HG02759 (cell line): ENCODE measurements at regions not wholly inside any gene's neighbourhood (a gene's known extent, or its start where the extent isn't known, plus 50 kb on each side); places are given as distances from the start of the nearest gene placed in this dataset.

ENCODE experiments used
- ATAC-seq: cut with Tn5 transposase; IDR thresholded peaks from one replicate; pipeline ENCODE4 v1.9.1; 2021; ENCODE audit warnings: mild to moderate bottlenecking, moderate library complexity; ENCODE audit not compliant: unreplicated experiment

DNA sequence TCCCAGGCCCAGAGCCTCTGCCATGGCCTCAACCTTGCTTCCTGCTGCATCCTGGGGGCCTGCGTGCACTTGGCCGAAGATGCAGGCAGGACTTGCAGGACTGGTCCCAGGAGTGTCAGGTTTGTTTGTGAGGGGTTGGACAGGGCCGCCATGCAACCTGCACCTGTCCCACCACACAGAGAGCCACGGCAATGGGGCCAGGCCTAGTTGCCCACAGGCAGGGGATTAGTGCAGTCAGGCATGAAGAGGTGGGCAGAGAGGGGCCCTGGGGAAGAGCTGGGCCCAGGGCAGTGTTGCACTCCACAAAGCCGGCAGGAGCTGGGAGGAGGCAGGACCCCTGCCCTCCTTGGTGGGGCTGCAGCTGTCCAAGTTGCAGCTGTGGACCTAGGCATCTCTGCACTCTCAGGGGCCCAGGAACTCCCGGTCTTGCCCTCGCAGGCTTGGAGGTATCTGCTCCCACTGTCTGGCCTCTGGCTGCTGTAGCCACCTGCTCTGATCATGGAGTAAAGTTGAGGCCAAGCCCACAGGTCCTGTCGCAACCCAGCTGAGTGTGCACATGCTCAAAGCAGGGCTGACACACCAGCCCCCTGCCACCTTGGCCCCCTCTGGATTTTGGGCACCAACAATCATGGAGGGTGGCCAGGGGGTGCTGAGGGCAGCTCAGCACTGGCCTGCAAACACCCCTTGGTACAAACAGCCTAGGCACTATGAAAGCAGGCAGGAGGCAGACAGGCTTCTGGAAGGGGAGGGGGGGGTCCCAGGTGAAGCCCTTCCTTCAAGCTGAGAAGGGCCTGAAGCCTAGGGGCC, 190.4 kb upstream of the PCDH10 start:
- no peak for ATAC-seq

DNA sequence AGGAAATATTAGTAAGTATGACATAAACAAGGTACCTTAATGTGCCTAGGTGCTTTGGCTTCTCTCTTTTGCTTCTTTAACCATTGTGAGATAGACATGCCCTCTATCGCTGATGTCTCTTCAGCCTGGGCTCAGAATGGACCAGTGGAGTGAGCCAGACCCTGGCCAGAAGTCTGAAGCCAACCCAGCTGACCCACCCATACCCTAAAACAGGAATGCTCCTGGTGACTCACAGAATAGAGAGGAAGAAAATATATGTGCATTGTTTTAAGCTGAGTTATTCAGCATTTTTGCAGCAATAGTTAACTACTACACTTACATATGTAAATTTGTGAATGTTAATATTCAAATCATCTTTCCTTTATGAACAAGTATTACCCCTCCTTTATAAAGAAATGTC, 167.5 kb upstream of the PCDH10 start:
- ATAC-seq: no peak

DNA sequence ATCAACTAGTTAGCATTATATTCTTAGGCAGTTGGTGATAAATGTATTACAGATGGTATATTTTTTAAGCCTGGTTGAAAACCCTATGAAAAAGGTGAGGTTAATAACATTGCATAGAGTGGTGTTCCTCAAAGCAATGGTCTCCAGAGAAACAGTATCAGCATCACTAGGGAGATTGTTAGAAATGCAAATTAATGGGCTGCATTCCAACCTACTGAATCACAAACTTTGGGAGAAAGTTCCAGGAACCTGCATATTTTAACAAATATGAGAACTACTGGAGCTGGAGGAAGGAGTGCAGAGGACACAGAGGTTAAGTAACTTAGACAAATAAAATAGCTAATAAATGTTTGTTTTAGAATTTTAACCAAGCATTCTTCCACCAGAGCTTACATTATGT, 166.9 kb upstream of the PCDH10 start:
- no peak for ATAC-seq

GRCh38 chr4:132991111-132991510, 158.0 kb upstream of the PCDH10 start:
- ATAC-seq: no peak

DNA sequence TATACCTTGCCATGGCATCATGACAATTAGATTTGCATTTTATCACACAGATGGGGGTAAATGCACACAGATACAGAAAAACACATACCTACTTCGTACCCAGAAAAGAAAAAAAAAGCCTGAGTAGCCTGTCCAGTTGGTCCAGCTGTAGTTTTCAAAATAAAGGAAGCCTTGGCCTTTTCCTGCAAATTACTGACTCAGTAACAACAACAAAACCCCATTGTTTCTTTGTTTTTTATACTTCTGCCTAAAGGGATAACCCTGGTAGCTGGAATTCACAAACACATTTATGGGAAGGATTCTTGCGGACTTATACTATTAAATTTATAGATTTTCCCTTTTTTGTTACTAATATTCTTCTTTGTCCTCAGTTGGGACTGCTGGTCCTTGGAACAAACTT, 156.4 kb upstream of the PCDH10 start:
- no peak for ATAC-seq

- ATAC-seq: no peak
Measured at GRCh38 chr4:132998585-132999230, 150.4 kb upstream of the PCDH10 start.

GRCh38 chr4:133000012-133000411, 149.1 kb upstream of the PCDH10 start:
- ATAC-seq: no peak

- no peak for ATAC-seq
Measured at GRCh38 chr4:133003169-133003568, 145.9 kb upstream of the PCDH10 start.

DNA sequence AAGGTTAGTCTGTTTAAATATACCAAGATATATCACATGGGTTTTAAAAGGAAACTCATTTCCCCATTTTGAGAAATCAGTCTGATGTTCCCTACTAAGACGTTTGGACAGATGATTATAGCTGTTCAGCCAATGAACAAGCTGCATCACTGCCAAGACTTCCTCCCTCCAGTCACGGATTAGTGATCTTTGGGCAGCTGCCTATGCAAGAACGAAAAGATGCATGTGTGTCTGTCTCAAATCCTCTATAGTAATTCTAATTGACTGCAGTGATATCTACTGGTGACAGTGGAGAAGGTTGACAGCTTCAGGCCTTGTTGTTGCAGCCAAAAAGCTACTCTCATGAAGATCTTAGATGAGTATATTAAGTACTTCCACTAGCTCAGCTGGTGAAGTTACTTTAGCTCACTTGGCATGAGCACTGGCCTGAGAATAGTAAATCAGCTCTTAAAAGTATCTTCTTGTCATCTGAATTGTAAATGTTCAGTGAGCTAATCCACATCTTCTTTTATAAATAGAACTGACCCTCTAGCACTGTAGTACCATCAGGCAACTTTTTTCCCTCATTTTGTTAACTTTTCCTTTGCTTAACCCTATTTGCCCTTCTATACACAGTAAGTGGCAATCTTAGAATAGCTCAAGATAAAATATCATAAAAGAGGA, 134.5 kb upstream of the PCDH10 start:
- ATAC-seq: no peak

- ATAC-seq: no peak
Measured at GRCh38 chr4:133045288-133045687, 103.8 kb upstream of the PCDH10 start.

- no peak for ATAC-seq
Measured at GRCh38 chr4:133046156-133046555, 102.9 kb upstream of the PCDH10 start.

- ATAC-seq: no peak
Measured at GRCh38 chr4:133058701-133059100, 90.4 kb upstream of the PCDH10 start.

GRCh38 chr4:133059117-133059516, 90.0 kb upstream of the PCDH10 start:
- no peak for ATAC-seq

DNA sequence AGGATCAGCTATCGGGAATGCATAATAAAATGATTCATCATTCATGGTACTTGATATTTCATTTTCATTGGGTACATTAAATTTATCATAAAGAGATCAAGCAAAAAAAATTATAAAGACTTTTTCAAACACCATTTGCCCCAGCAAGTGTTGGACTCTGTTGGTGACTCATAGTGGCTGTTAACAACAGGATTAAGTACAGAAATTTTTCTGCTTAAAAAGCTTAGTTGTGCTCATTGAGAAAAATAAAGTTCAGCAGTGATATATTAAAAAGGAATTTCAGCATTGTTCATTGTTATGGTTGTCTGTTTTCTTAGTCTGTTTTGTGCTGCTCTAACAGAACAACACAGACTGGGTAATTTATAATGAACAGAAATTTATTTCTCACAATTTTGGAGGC, 86.2 kb upstream of the PCDH10 start:
- no peak for ATAC-seq

DNA sequence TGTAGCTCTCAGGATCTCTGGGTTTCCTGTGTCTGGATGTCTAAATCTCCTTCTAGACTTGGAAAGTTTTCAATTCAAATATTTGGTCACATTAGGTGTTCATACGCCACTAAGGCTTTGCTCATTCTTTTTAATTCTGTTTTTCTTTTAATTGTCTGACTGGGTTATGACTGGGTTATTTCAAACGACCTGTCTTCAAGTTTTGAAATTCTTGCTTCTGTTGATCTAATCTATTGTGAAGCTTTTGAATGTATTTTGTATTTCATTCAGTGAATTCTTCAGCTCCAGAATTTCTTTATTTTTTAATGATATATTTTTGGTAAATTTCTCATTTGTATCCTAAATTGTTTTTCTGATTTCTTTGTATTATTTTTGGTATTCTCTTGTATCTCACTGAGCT, 81.0 kb upstream of the PCDH10 start:
- ATAC-seq: no peak

- no peak for ATAC-seq
Measured at GRCh38 chr4:133081246-133081645, 67.8 kb upstream of the PCDH10 start.

DNA sequence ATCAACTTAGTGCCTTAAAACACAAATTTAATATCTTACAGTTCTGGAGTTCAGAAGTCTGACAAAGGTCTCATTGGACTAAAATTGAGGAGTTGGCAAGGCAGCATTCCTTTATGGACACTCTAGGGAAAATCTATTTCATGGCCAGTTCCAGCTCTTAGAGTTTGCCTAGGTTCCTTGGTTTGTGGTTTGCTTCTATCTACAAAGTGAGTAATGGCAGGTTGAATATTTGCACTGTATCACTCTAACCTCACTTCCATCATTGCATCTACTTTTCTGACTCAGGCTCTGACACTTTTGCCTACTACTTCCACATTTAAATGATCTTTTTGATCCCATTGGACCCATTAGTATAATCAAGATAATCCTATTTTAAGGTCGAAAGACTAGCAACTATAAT, 64.7 kb upstream of the PCDH10 start:
- ATAC-seq: no peak

- no peak for ATAC-seq
Measured at GRCh38 chr4:133095591-133095990, 53.5 kb upstream of the PCDH10 start.

- ATAC-seq: no peak
Measured at GRCh38 chr4:133096972-133097371, 52.1 kb upstream of the PCDH10 start.
